ENCODE measurements at regions not wholly inside any gene's neighbourhood (a gene's known extent, or its start where the extent isn't known, plus 50 kb on each side); places are given as distances from the start of the nearest gene placed in this dataset.

GRCh38 chr6:4581468-4582385 lies 194.5 kb upstream of the CDYL start:
- Histone ChIP-seq H4K20me1 (replicated peaks; ENCODE audit: control insufficient read depth, extremely low read depth, insufficient read depth, low read length) (no peaks in the 10 kb centered on the region), H3K4me3 (replicated peaks in 1 of 3; ENCODE audit: insufficient read depth in 1 of 3, low read depth in 1 of 3, low read length in 3 of 3) (no peak overlapping the region), H3K27ac (ENCODE audit: insufficient read depth, low read depth, low read length) (peak overlapping the region; percentile 81), H3K4me2 (ENCODE audit: insufficient read depth, low read length) (peak overlapping the region; percentile 43), H3K27me3 (ENCODE audit: control insufficient read depth in 2 of 2, insufficient read depth in 2 of 2, low read length in 2 of 2) (no peaks in the 10 kb centered on the region), H2AFZ (ENCODE audit: low read depth, low read length) (no peak overlapping the region), H3K9ac (replicated peaks; ENCODE audit: extremely low read depth, insufficient read depth, low read length) (peak overlapping the region; percentile 52), H3K9me1 (replicated peaks; ENCODE audit: control insufficient read depth, extremely low read depth, insufficient read depth, low read length) (no peaks in the 10 kb centered on the region), H3K4me1 (ENCODE audit: control insufficient read depth, extremely low read depth, insufficient read depth, low read length) (peaks cover 22% of the 10 kb centered on the region), H3K9me3 (replicated peaks; ENCODE audit: control insufficient read depth, insufficient read depth, low read length) (no peaks in the 10 kb centered on the region), H3K36me3 (ENCODE audit: control insufficient read depth in 2 of 2, extremely low read depth in 1 of 2, insufficient read depth in 2 of 2, low read length in 2 of 2) (no peaks in the 10 kb centered on the region), H3K79me2 (ENCODE audit: control insufficient read depth, insufficient read depth, low read length) (no peaks in the 10 kb centered on the region)
- intact Hi-C loops (cut with micrococcal nuclease) (loop anchor here (1.0 to 5.0 kb wide), 4 partner anchors 19 to 224 kb away; no protein-coding TSS in a partner anchor), dilution Hi-C loops (cut with MboI; ENCODE audit: extremely low pct_ligation_motif_present, low sequenced_read_pairs) (no loop called here)
- BruUV-seq (replicated peaks): TSS peak; percentile 62
- DNase-seq (ENCODE audit: low read depth, low spot score) (peak; percentile 76), FAIRE-seq (peak; percentile 98)
- peak; percentile 50 for TF ChIP-seq JUN (IDR thresholded peaks at IDR 0.05; ENCODE audit: borderline replicate concordance, insufficient read depth, insufficient read length, low read depth)
- no peak for TF ChIP-seq MYC (IDR thresholded peaks at IDR 0.05; ENCODE audit: low read depth, low read length)
- TF ChIP-seq GATA2 (IDR thresholded peaks at IDR 0.05; ENCODE audit: insufficient read depth, insufficient read length, low read depth, low read length): peak; percentile 54
- peak; percentile 34 for TF ChIP-seq FOS (IDR thresholded peaks at IDR 0.05; ENCODE audit: borderline replicate concordance, insufficient read depth, low read length)
- TF ChIP-seq MAX (IDR thresholded peaks at IDR 0.05; ENCODE audit: insufficient read depth, insufficient read length): no peak
- no peak for TF ChIP-seq EZH2 (IDR thresholded peaks at IDR 0.05; ENCODE audit: borderline replicate concordance, low read depth, low read length, severe bottlenecking)
- peak; percentile 41 for TF ChIP-seq POLR2AphosphoS5 (IDR thresholded peaks at IDR 0.05; ENCODE audit: insufficient read depth, low read depth, low read length)
- no peak for TF ChIP-seq CTCF (IDR thresholded peaks at IDR 0.05; ENCODE audit: extremely low read depth in 1 of 2, insufficient read depth in 1 of 2, low read depth in 1 of 2, low read length in 2 of 2)
- ChIA-PET CTCF (interaction anchor here (1.0 to 1.5 kb wide), 5 partner anchors 12 to 268 kb away, joined by 3 to 5 read pairs (median 3); no protein-coding TSS in a partner anchor), POLR2A (interaction anchor here (0.5 to 0.6 kb wide), 2 partner anchors 155 to 424 kb away, joined by 3 read pairs; no protein-coding TSS in a partner anchor)
